Inferior parietal cortex (tissue), 1 donor: ENCODE measurements at regions not wholly inside any gene's neighbourhood (a gene's known extent, or its start where the extent isn't known, plus 50 kb on each side); places are given as distances from the start of the nearest gene placed in this dataset.
"Not testable (repeated sequence)": the region's sequence is repeated elsewhere in the genome, so short reads cannot be mapped to it uniquely, and the experiment has no call there.

Experiments used
- DNase-seq: peaks from one replicate; pipeline ENCODE4 v3.0.0-alpha.2; 2016; ENCODE audit errors: extremely low spot score

DNA sequence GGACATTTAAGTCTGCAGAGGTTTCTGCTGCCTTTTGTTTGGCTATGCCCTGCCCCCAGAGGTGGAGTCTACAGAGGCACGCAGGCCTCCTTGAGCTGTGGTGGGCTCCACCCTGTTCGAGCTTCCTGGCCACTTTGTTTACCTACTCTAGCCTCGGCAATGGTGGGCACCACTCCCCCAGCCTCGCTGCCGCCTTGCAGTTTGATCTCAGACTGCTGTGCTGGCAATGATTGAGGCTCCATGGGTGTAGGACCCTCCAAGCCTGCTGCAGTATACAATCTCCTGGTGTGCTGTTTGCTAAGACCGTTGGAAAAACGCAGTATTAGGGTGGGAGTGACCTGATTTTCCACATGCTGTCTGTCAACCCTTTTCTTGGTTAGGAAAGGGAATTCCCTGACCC is 360.1 kb upstream of the CHORDC1 start:
- not testable (repeated sequence) for DNase-seq

DNA sequence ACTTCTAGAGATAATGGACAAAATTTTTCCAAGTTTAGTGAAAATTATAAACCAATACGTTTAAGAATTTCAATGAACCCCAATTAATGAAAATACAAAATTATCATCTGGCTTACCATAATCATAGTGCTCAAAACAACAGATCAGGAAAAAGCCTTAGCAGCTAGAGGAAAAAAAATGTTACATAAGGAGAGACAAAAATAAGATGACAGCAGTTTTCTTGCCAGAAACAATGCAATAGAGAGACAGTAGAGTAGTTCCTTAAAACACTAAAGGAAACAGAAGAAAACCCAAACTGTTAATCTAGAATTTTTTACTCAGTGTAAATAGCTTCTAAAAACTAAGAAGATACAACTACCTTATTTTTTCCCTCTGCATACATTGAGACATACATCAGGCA is 341.7 kb upstream of the CHORDC1 start:
- DNase-seq, result peak; percentile 49

DNA sequence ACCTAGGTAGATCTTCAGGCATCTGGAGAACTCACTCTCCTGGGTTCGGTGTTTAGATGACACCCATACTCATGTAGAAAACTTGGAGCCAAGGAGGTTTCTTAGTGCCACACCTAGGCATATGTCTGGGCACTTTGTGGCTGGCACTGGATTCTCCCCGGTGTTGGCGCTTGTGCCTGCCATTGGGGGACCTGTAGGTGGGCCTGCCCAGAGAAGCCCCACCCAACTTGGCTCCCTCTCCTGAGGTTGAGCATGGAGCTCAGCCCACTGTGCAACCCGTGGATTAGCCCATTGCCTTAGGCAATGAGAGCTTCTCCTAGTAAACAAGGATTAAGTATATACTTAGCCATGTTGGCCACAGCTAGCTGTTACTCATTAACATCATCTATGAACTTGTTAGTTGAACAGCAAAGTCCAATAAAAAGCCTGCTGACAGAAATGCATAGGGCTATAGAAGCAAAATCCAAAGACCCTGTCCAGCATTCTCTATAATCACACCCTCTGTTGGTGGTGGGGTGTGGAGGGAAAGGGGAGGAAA is 335.5 kb upstream of the CHORDC1 start:
- no peak for DNase-seq

DNA sequence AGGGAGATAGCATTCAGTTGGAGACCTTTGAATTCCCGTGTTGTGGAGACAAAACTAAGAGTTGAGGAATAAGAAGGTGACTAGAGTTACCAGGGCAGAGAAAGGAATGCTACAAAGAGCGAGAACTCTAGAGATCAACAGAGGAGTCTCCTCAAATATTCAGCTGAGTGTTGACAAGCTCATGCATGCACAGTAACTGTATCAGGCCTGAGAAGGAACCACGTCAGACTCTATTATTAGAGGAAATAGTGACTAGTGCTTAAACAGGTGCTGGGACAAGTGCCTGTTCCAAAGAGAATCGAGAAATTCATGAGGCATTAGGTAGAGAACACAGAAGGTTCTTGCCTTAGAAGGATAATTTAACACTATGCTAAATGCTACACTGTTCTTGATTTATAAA is 333.8 kb upstream of the CHORDC1 start:
- no peak for DNase-seq

DNA sequence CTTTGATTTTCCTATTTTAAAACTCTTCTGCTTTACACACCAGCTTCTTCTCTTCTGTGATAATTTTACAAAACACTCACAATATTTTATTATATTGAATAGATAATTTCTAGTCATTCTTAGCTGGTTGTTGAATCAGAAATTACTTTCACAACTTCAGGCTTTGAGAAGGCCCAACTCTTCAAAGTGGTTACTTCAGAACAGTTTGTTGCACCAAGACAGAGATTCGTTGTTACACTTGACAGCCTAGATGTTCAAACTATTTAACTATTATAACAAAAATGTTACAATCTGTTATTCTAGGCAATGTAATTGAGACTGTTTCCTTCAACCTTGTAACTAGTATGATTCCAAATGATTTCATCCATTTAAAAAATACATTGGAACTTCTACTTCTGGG is 333.2 kb upstream of the CHORDC1 start:
- no peak for DNase-seq

DNA sequence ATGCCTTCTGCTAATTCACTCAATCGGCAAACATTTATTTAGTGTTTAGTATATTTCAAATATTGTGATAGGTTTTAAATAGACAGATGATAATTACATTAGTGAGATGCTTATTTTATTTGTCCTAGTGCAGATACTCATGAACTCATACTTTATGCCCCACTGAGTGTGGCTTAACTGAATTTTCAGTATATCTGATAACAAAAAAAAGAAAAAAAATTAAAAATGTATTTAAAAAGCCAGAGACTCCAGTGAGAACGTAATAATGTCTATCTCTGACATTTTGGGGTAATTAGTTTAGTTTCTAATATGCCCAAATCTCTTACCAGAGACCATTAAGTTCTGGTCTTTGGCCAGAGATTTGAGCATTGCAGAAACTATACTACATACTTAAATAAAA is 332.6 kb upstream of the CHORDC1 start:
- no peak for DNase-seq

DNA sequence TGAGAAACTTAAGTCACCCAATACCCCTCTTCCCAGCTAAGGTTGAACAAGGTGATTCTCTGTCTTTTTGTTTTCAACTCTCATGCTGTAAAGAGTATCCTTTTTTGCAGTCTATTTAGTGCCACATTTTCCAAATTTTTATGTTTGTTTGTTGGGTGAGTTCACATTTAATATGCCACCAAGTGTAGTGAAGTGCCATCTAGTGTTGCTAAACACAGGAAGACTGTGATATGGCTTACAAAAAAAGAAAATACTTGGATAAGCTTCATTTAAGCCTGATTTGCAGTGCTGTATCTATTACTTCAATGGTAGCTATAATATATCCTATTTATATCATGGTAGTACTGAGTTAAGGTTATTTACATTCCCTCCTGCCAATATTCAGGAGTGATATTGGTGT is 319.2 kb upstream of the CHORDC1 start:
- no peak for DNase-seq

DNA sequence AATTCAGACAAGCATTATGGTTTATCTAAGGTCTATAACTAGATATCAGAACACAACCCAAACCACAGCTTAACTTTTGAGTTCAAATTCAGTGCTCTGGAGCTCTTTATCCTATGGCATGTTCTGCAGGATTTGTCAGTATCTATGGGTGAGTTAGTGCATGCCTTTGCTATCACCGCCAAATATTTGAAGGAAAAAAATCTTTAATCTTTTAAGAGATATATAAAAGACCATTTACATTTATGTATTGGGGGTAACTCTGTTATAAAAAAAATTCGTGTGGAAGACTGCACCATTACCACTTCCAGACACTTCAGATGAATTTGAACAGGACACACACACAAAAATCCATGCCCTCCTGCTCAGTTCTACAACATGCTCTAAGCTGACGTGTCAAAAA is 313.5 kb upstream of the CHORDC1 start:
- no peak for DNase-seq

DNA sequence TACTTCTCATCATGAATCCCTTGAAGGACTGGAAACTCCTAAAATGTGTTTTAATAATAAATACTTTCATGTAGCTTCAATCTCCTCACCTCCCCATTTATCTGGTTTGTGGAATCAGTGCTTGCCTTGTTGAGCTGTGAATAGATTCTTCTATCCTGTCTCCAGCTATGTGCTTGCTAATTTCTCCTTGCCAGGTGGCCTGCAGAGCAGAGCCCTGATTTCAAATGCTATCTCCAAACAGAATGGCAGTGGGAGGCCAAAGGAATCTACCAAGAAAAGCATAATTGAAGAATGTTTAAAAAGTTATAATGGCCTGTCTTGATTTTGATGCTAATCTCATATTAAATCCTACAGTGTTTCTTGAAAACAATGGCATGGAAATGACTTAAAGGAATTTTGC is 309.3 kb upstream of the CHORDC1 start:
- DNase-seq, result no peak

DNA sequence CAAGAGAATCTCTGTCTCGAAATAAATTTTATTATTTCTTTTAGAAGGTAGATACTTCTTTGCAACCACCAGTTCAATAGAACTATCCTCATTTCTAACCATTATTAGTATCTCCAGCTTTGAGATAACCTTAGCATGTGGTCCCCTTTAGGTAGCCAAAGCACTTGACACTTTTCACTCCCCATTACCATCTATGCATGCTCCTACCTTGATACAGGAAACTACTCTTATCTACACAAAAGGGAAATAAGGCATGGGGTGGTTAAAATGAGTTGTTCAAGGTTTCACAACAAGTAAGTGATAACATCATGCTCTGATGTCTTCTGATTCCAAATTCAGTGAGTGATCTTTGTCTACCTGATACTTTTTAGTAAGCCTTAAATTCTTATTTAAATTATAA is 308.2 kb upstream of the CHORDC1 start:
- no peak for DNase-seq

DNA sequence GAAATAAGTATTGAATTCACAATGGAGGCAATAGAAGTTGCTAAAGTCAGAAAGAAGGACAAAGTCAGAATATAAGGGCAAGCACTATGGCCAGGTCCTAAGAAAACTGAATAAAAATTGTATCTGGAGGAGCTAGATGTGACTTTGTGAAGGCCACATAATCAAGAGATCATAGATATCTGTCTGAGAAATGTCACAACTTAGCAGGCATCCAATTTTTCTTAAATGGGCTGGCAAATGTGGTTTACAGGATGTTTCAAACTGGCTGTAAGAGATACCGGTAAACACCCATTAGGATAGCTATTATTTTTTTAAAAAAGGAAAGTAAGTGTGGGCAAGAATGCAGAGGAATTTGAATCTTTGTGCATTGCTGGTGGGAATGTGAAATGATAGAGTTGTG is 303.1 kb upstream of the CHORDC1 start:
- no peak for DNase-seq

DNA sequence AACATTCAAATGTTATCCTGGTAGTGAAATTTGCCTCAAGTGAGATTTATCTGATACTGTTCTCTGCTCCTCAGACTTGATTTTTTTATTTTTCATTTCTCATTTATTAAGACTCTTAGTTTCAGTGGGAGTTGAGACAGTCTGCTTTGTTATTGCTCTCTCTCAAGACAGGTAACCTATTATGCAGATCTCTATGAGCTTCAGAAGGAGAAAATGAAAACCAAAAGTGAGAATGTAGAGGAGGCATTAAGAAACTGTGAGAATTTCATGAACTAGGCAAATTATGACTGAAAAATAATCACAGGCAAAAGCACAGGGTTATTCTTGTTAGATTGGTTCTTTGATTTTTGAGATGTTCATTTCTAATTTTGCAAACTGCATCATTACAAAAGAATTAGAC is 290.0 kb upstream of the CHORDC1 start:
- DNase-seq, result no peak

DNA sequence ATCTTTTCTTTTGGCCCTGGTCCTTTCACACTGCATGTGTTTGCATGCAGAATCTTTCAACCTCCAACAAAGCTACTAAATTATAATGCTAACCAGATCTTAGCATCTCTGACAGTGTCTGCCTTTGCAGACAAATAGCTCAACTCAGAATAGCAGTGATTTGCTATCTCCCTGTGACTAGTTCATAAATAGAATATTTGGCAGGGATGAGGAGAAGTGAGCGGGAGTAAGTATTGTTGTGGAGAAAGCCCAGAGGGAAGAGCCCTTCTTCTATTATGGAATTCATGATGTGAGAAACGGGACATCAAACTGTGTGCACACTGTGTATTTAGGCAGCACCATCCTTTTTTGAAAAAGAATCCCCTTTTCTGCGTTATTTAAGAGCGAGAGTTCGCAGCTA is 288.0 kb upstream of the CHORDC1 start:
- DNase-seq, result peak; percentile 5

DNA sequence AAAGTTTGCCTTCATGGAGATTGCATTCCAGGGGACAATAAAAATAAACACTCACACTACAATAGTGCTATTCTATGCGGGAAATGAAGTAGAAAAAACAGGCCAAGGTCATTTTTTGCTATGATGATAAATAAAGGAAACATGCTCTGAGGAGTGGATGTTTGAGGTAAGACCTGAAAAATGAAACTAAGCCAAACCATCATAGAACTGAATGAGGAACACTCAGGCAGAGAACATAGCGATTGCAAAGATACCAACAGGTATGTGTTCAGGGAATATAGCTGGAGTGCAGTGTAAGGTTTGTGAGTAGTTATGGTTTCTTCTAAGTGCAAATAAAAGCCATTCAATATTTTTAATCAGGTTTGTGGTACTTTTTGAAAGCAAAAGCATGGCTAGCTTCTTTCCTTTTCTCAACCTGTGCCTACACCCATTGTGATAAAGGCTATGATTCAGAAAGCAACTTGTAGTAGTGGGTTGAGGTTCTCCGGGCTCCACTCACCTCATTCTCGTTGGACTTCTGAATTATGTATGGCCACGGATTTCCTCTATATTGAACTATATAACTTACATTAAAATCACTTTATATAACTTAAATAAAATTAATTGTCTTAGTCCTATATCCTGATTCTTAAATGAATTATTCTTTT is 278.2 kb upstream of the CHORDC1 start:
- no peak for DNase-seq

DNA sequence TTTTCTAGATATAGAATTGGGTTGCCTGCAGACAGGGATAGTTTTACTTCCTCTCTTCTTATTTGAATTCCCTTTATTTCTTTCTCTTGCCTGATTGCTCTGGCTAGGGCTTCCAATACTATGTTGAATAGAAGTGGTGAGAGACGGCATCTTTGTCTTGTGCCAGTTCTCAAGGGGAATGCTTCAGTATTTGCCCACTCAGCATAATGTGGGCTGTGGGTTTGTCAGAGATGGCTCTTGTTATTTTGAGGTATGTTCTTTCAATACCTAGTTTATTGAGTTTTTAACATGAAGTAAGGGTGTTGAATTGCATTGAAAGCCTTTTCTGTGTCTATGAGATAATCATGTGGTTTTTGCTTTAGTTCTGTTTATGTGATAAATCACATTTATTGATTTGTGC is 273.9 kb upstream of the CHORDC1 start:
- no peak for DNase-seq

DNA sequence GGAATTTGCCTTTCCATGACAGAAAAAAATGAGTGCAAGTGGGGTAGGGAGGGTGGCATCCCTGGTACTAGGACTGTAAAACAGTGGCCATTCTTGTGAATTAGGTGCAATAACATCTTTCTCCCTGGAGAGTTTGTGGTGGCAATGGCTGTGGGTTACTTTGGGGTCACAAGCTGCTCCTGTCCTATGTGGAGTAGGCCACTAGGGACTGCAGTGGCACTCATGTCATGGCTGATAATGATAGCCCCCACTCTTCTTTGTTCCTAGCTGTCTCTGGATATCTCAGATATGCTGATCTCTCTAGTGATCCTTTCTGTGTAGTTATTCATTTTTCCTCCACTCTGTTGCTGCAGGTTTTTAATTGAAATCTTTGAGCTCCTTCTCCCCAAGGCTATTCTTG is 270.5 kb upstream of the CHORDC1 start:
- DNase-seq, result no peak

DNA sequence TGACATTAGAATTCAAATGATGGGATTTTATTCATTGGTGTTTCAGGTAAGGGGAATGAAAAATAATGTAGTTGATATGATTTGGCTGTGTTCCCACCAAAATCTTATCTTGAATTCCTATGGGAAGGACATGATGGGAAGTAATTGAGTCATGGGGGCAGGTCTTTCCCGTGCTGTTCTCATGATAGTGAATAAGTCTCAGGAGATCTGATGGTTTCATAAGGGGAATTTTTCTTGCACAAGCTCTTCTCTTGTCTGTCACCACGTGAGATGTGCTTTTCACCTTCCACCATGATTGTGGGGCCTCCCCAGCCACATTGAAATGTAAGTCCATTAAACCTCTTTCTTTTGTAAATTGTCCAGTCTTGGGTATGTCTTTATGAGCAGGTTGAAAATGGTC is 268.6 kb upstream of the CHORDC1 start:
- DNase-seq, result no peak

DNA sequence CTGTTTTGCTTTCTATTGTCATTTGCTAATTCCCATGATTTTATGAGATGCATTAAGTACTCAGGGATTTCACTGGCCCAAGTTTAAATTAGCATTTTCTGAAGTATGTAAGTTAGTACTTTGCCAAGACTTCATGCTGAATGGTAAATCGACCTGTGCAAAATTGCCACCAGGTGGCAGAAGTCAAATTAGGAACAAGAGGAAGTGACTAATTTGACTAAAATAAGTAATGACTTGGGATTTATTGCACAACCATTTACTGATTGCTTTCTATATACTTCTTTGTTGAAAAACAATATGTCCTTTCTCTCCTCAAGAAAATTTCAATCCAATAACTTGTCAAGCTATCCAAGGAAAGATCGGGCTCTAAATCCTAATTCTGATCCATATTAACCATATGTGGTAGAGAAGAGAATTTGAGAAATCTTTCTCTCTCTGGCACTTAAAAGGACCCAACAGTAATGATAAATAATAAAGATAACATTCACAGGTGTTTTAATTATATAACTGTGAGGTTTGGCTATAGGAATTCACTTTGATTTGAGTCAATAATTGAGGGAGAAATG is 253.7 kb upstream of the CHORDC1 start:
- DNase-seq, result peak; percentile 32

DNA sequence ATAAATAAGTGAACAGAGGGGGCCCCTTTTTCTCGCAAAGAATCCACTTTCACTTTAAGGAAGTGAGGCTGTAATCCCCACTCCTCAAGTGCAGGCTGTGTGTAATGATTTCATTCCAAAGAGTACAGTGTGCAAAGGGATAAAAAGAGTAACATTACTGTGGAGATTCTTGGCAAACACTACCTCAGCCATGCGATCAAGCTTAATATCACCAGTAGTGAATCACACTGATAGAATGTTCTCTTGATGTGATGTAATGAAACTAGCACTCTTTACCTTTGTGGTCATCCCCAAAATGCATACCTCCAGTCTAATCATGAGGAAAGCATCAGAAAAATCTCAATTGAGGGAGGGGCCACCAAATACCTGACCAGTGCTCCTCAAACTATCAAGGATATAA is 246.1 kb upstream of the CHORDC1 start:
- no peak for DNase-seq

DNA sequence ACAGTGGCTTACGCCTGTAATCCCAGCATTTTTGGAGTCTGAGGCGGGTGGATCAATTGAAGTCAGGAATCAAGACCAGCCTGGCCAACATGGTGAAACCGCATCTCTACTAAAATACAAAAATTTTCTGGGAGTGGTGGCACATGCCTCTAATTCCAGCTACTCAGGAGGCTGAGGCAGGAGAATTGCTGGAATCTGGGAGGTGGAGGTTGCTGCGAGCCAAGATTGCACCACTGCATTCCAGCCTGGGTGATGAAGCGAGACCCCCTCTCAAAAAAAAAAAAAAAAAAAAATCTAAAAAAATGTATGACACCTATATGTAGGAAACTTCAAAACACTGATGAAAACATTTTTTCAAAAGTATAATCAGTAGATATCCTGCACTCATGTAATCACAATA is 242.7 kb upstream of the CHORDC1 start:
- no peak for DNase-seq

DNA sequence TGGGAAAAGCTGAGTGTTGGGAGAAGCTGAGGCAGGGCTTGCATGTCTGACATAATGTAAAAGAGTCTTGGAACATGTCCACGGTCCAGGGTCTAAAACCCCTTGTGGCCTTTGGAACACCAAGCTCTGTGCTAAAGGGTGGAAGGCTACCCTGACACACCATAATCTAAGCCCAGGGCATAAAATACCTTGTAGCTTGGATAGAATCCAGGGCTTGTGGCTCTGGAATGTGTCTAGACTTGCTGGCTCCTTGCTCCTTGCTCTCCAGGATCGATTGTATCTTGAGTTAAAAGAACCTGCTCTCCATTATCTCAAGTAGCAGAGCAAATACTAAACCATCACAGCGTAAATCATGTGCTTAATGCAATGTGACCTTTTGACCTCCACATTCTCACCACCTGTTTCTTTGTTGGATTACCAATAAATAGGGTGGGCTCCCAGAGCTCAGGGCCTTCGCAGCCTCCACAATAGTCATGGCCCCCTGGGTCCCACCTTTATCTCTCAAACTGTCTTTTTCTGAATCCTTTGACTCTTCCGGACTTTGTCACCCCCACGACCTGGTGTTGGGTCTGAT is 232.6 kb upstream of the CHORDC1 start:
- DNase-seq, result not testable (repeated sequence)

DNA sequence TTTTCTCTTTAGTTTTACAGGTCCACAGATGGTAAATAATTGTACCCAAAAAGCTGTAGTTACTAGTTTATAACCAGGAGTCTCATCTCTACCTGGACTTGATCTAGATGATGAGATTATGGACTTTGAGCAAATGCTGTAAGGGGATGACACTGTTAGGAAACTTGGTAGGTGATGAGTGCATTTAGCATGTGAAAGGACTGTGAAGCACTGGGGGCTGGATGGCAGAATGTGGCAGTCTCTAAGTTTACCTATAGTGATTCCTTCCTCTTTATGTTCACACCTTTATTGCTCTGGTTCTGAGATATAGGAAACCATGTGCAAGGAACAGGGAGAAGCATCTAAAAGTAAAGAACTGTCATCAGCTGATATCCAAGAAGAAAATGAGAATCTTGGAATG is 230.7 kb upstream of the CHORDC1 start:
- DNase-seq, result no peak

DNA sequence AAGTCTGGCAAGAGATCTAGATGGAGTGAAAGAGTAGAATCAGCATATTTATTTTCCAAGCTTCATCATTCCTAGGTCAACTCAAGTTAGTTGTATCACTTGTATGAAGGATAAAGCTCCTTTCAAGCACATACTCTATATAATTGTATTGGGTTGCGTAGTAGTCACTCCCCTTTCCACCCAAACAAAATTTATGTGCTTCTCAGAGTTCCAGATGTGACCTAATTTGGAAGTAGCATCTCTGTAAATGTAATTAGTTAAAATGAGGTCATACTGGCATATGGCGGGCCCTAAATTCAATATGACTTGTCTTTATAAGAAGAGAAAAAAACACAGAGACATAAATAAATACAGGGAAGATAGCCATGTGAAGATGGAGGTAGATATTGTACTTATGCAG is 226.8 kb upstream of the CHORDC1 start:
- no peak for DNase-seq

DNA sequence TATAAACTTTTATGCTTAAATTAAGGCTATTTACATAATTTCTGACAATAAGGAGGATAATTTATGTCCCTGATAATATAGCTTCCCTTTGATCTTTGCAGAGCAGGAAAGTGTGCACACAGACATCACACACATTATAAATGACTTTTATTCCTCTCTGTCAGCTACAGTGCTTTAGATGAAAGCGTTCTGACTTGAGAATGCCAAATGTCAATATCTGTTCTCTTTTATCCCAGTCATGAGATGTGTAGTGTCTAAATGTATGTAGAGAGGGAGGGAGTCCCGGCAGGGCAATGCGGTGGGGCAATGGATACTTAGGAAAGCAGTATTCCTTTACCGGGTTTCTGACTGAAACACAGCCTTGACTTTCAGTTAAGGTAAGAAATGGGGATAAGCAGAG is 225.4 kb upstream of the CHORDC1 start:
- no peak for DNase-seq
